ENCODE measurements at regions not wholly inside any gene's neighbourhood (a gene's known extent, or its start where the extent isn't known, plus 50 kb on each side); places are given as distances from the start of the nearest gene placed in this dataset.

GRCh38 chr15:23994273-23994672 lies 307.2 kb upstream of the NDN start:
- TF ChIP-seq CTCF (conservative IDR thresholded peaks at IDR 0.05; ENCODE audit: low read depth, low read length), result no peak
- no peak overlapping the region for H3K4me3 ChIP-seq (ENCODE audit: low read length)
- no peak for DNase-seq (ENCODE audit: low read depth)

DNA sequence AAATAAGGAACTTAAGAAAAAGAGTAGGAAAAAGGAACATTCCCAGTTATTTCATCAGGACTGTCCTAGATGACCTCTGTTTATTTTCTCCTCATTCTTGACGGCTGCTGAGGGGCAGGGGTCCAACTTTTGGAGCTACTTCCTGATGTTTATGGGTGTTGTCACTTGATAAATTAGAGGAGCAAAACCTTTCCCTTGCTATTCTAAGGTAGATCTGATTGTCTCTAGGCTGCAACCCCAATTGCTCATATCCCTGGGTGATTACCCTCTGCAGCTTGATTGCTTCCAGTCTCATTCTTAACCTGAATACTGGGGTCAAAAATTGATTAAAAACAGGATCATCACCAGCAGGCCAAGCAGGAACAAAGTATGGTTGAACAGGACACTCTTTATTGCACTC lies 311.0 kb upstream of the NDN start:
- DNase-seq (ENCODE audit: low read depth), result no peak
- no peak for TF ChIP-seq CTCF (conservative IDR thresholded peaks at IDR 0.05; ENCODE audit: low read depth, low read length)
- H3K4me3 ChIP-seq (ENCODE audit: low read length), result no peak overlapping the region

- H3K4me3 ChIP-seq (ENCODE audit: low read length), result no peak overlapping the region
- DNase-seq (ENCODE audit: low read depth), result no peak
- TF ChIP-seq CTCF (conservative IDR thresholded peaks at IDR 0.05; ENCODE audit: low read depth, low read length), result no peak
Observed at GRCh38 chr15:24008476-24008875, 321.4 kb upstream of the NDN start.

GRCh38 chr15:24017470-24017869 lies 330.4 kb upstream of the NDN start:
- DNase-seq (ENCODE audit: low read depth), result no peak
- no peak overlapping the region for H3K4me3 ChIP-seq (ENCODE audit: low read length)
- TF ChIP-seq CTCF (conservative IDR thresholded peaks at IDR 0.05; ENCODE audit: low read depth, low read length), result no peak

DNA sequence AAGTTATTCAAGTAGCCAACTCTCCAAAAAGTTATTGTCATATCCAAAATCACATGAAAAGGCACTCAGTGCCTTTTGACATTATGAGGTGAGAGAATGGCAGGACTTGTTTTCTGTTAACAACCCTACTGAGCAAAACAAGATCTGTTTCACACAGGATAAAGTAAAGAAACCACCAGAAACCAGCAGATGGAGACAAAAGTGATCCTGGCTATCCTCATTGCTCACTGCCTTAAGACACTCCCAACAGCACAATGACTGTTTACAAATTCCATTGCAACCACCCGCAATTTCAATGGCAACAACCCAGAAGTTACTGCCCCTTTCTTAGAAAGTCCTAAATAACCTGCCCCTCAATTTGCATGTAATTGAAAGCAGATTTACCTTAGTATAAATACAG lies 352.6 kb upstream of the NDN start:
- no peak for DNase-seq (ENCODE audit: low read depth)
- no peak overlapping the region for H3K4me3 ChIP-seq (ENCODE audit: low read length)
- no peak for TF ChIP-seq CTCF (conservative IDR thresholded peaks at IDR 0.05; ENCODE audit: low read depth, low read length)

- no peak overlapping the region for H3K4me3 ChIP-seq (ENCODE audit: low read length)
- DNase-seq (ENCODE audit: low read depth), result no peak
- TF ChIP-seq CTCF (conservative IDR thresholded peaks at IDR 0.05; ENCODE audit: low read depth, low read length), result no peak
Observed at GRCh38 chr15:24054547-24055245, 367.6 kb upstream of the NDN start.

DNA sequence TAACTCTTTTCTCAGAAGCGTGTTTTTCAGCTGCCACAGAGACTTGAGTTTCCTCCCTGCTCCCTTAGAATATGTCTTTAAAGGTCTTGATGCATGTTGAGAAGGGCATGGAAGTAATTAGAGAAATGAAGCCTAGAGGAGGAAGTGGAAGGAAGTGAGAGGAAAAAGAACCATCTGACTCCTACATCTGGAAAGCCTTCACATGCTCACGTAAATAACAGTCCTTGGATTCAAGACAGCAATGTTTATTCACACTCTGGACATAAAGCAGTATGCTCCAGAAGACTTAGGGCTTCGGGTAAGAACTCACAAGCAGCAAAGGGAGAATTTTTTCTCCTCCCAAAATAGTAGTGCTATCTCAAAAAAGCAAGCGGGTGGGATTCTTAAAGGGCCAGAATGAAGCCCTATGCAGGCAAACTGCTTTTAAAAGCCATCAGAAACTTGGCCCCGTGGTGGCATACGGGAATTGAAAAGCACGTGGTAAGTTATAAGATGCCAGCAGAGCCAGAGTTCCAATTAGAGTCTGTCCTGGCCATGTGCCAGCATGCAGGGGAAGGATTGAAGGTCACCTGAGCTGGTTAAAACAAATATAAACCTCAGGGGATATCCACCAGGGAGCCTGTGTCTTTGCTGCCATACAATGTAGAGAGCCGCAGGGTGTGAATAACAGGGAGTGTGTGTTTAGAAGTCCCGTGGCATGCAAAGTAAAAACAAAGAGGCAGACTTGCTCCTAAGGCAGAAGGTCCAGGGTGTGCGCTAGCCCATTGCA lies 380.8 kb upstream of the NDN start:
- H3K4me3 ChIP-seq (ENCODE audit: low read length), result no peak overlapping the region
- TF ChIP-seq CTCF (conservative IDR thresholded peaks at IDR 0.05; ENCODE audit: low read depth, low read length), result no peak
- no peak for DNase-seq (ENCODE audit: low read depth)
